Esophagus muscularis mucosa (tissue), 4 donors: ENCODE measurements at regions not wholly inside any gene's neighbourhood (a gene's known extent, or its start where the extent isn't known, plus 50 kb on each side); places are given as distances from the start of the nearest gene placed in this dataset.

Source experiments
- CTCF ChIP-seq, 3 experiments: fragments of 200-600 bp in 2 of 3; fragments of 450-650 bp in 1 of 3; sonication (generic) in 2 of 3; IDR thresholded peaks; one replicate each; pipeline ENCODE4 v1.5.1; 2017 to 2019; ENCODE audit warnings: antibody characterized with exemption in 3 of 3, mild to moderate bottlenecking in 2 of 3, moderate library complexity in 1 of 3
- EP300 ChIP-seq: sonication (generic); formaldehyde crosslinking; IDR thresholded peaks from one replicate; pipeline ENCODE4 v1.6.1; 2017; ENCODE audit warnings: antibody characterized with exemption
- POLR2A ChIP-seq: fragments of 450-650 bp; IDR thresholded peaks from one replicate; pipeline ENCODE4 v1.6.1; 2017; ENCODE audit warnings: antibody characterized with exemption, moderate library complexity, mild to moderate bottlenecking, low read depth
- POLR2AphosphoS5 ChIP-seq, 2 donors: sonication (generic); formaldehyde crosslinking; IDR thresholded peaks; one replicate each; pipeline ENCODE4 v1.6.1; 2017; ENCODE audit warnings: antibody characterized with exemption in 2 of 2

DNA sequence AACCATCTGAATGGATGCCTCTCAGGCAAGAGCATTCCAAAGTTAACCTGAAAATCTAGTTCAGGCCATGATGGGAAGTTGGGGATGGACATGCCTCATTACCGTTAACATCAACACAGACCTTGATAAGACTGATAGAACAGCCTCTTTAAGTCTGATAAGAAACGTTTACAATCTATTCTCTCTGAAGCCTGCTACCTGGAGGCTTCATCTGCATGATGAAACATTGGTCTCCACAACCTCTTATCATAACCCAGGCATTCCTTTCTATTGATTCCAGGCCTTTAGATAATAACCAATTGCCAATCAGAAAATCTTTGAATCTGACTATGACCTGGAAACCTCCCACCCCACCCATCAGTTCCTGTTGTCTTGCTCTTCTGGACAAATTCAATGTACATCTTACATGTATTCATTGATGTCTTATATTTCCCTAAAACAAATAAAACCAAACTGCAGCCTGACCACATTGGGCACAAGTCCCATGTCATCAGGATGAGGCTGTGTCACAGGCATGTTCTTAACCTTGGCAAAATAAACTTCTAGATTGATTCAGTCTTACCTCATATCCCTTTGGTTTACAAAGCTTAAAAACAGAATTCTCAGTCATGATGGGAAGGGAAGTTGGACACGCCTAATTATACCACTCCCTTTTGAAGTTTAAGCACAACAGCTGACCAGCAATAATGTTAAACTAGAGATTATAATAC, 843.8 kb upstream of the SPRY2 start:
- TF ChIP-seq CTCF (IDR thresholded peaks at IDR 0.05), result no peak
- TF ChIP-seq POLR2A, result no peak
- TF ChIP-seq EP300, result no peak
- TF ChIP-seq POLR2AphosphoS5 (IDR thresholded peaks at IDR 0.05), result no peak
